Activated CD4-positive, CD25-positive, alpha-beta regulatory T cell treated with anti-CD3 and anti-CD28 coated beads, Interleukin-2, amount 50 U/mL, for 16 hours (primary cell): ENCODE measurements at regions not wholly inside any gene's neighbourhood (a gene's known extent, or its start where the extent isn't known, plus 50 kb on each side); places are given as distances from the start of the nearest gene placed in this dataset.
A peak's percentile ranks its signal among the peaks of the same experiment; 100 is the strongest.
"Not testable (repeated sequence)": the region's sequence is repeated elsewhere in the genome, so short reads cannot be mapped to it uniquely, and the experiment has no call there.

ENCODE experiments used
- DNase-seq: peaks from one replicate; pipeline ENCODE4 v3.0.0-alpha.2; 2020; ENCODE audit warnings: low read depth, low spot score

GRCh38 chr11:3514635-3515424 is 127.0 kb downstream of the ART5 start:
- DNase-seq, result not testable (repeated sequence)

GRCh38 chr11:3513311-3513710 is 128.5 kb downstream of the ART5 start:
- DNase-seq, result not testable (repeated sequence)

GRCh38 chr11:3512751-3513150 is 129.0 kb downstream of the ART5 start:
- not testable (repeated sequence) for DNase-seq

- peak; percentile 22 for DNase-seq
Observed at GRCh38 chr11:3512133-3512703, 129.6 kb downstream of the ART5 start.

GRCh38 chr11:3511416-3512132 is 130.2 kb downstream of the ART5 start:
- not testable (repeated sequence) for DNase-seq

GRCh38 chr11:3509563-3509962 is 130.6 kb upstream of the ZNF195 start:
- DNase-seq, result not testable (repeated sequence)

- DNase-seq, result not testable (repeated sequence)
Observed at GRCh38 chr11:3499198-3499597, 120.3 kb upstream of the ZNF195 start.

GRCh38 chr11:3498356-3498755 is 119.4 kb upstream of the ZNF195 start:
- DNase-seq, result not testable (repeated sequence)

GRCh38 chr11:3493152-3493551 is 114.2 kb upstream of the ZNF195 start:
- not testable (repeated sequence) for DNase-seq

GRCh38 chr11:3488003-3488402 is 109.1 kb upstream of the ZNF195 start:
- DNase-seq, result not testable (repeated sequence)

GRCh38 chr11:3485737-3486136 is 106.8 kb upstream of the ZNF195 start:
- DNase-seq, result not testable (repeated sequence)

- not testable (repeated sequence) for DNase-seq
Observed at GRCh38 chr11:3476937-3477885, 98.3 kb upstream of the ZNF195 start.

GRCh38 chr11:3476084-3476936 is 97.4 kb upstream of the ZNF195 start:
- not testable (repeated sequence) for DNase-seq

GRCh38 chr11:3468963-3469362 is 90.0 kb upstream of the ZNF195 start:
- not testable (repeated sequence) for DNase-seq

GRCh38 chr11:3467599-3467998 is 88.7 kb upstream of the ZNF195 start:
- not testable (repeated sequence) for DNase-seq

- DNase-seq, result not testable (repeated sequence)
Observed at GRCh38 chr11:3455666-3456065, 76.7 kb upstream of the ZNF195 start.

GRCh38 chr11:3454844-3455243 is 75.9 kb upstream of the ZNF195 start:
- peak; percentile 19 for DNase-seq

GRCh38 chr11:3453596-3454256 is 74.8 kb upstream of the ZNF195 start:
- DNase-seq, result not testable (repeated sequence)

- not testable (repeated sequence) for DNase-seq
Observed at GRCh38 chr11:3450822-3451221, 71.9 kb upstream of the ZNF195 start.

GRCh38 chr11:3445535-3445934 is 66.6 kb upstream of the ZNF195 start:
- not testable (repeated sequence) for DNase-seq
